Activated effector memory CD4-positive, alpha-beta T cell treated with anti-CD3 and anti-CD28 coated beads, Interleukin-2, amount 50 U/mL, for 16 hours (primary cell): ENCODE measurements at regions not wholly inside any gene's neighbourhood (a gene's known extent, or its start where the extent isn't known, plus 50 kb on each side); places are given as distances from the start of the nearest gene placed in this dataset.

Experiments
- DNase-seq: peaks from one replicate; pipeline ENCODE4 v3.0.0-alpha.2; 2020

DNA sequence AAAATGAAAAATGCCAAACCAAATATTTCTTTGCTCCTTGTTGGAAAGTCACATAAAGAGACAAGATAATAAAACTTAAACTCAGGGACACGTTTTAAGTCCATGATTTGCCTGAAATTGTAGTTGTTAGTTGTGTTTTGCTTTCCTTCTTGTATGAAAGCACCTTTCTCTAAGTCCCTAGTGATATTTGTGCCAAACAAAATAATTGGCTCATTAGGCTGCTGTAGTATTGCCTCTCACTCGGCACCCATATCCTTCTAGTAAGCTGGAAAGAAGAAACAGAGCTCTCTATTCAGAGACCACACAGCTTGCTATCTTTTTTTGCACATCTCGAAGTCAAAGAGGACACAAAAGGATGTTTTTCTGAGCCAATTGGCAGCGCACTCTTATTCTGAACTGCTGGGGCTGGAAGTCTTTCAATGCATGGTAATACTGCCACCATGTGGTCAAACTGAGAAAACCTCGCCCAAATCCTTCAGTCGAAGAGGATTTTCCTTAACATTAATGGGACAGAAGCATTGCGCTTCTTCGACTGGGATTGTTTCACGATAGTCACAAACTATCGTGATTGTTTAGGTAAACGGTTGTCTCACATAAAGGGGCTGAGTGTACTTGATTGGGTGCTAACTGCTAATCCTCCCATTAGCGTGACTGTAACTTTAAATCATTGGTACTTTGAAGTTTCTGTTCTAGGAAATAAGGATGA, 571.9 kb upstream of the LCORL start:
- DNase-seq: peak; percentile 73

DNA sequence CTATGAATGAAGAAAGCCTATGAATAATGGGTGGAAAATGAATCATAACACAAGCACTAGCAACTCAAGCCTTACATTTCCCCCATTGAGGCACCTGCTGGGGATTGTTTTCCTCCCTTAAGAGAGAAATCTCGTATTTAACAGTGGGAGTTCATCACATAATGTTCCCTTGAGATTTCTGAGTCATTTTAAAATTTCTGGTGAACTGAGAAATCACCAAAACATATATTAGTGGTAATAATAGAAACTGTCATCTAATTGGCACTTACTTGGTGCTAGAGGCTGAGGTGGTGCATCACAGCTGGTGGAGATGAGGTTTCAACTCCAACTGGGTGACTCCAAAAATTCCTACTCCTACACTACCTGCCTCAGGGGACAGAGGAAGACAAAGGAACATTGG, 561.3 kb upstream of the LCORL start:
- DNase-seq: no peak

DNA sequence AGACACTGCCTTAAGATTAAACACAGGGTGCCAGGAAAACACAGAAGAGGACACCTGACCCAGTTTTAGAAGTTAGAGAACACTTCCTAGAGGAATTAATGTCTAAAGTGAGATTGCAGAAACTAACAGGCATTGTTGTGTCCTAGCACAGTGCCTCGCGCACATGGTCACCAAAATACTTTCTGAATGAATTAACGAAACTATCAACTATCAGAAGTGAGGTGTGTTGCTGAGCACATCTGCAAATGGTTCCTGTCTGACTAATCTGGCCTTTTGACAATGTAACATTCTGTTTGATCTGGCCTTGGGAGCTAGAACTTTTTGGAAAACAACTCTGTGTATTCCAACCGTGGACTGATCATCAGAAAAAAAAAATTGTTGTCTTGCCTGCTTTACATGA, 556.8 kb upstream of the LCORL start:
- DNase-seq: no peak

DNA sequence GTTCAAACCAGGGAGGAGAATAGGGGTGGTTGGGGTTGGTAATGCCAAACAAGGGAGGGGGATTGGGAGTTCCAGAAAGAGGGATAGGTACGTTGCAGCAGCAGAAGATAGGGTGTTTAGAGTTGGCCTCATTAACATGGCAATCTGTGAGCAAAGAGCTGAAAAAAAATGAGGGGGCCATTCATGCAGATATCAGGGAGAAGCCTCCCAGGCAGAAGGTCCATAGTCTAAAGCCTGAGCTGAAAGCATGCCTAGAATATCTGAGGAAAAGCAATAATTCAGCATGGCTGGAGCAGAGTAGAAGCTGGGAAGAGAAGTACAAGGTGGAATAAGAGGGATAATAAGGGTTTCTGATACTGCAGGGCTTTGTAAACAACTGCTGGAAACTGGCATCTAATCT, 550.9 kb upstream of the LCORL start:
- DNase-seq: no peak

DNA sequence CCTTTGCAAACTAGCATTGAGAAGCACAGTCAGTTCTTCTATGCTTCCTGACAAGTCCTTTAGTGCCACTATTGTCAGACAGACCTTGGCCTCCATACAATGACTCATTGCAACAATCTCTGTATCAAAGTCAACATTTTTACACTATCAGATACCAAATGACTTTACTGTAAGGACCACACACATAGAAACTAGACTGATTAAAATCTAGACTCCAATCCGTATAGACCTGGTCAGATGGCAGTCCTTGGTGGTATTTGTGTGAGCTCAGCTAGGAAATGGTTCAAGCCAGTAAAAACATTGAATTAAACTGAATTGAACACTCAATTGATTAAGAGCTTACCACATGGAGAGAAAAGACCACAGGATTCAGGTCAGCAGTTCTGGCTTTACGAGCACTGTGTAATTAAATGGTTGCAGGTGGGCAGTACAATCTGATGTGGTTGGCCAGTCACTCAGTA, 549.8 kb upstream of the LCORL start:
- DNase-seq: no peak

DNA sequence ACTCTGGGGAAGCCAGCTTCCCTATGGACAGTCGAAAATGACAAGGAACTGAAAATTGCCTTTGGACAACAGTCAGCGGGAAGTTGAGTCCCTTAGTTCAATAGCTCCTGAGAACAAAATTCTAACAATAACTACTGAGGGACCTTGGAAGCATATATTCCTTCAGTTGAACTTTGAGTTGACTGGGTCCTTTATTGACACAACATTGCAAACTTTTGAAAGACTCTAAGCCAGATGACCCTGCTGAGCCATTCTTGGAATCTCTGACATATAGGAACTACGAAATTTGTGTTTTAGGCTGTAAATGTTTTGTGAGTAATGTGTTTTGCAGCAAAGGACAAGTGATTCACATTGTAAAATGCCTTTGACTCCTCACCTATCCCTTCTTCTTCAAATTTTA, 548.8 kb upstream of the LCORL start:
- DNase-seq: no peak

DNA sequence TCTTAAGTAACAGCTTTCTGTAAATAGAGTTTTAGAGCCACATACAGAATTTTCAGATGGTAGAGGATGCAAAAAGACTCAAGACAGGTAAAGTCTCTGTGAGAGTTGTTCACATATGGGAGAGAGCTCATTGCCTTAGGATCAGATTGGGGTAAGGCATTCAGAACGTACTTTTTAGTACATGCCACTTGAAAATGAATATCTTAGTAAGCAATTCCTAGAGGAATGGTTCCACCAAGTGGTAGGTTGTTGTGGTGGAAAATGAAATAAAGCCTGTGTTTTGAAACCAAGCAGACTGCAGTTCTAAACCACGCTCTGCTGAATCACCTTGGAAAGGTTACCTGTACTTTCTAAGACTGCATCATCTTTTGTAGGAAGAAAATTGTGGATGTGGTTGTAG, 547.0 kb upstream of the LCORL start:
- DNase-seq: no peak

DNA sequence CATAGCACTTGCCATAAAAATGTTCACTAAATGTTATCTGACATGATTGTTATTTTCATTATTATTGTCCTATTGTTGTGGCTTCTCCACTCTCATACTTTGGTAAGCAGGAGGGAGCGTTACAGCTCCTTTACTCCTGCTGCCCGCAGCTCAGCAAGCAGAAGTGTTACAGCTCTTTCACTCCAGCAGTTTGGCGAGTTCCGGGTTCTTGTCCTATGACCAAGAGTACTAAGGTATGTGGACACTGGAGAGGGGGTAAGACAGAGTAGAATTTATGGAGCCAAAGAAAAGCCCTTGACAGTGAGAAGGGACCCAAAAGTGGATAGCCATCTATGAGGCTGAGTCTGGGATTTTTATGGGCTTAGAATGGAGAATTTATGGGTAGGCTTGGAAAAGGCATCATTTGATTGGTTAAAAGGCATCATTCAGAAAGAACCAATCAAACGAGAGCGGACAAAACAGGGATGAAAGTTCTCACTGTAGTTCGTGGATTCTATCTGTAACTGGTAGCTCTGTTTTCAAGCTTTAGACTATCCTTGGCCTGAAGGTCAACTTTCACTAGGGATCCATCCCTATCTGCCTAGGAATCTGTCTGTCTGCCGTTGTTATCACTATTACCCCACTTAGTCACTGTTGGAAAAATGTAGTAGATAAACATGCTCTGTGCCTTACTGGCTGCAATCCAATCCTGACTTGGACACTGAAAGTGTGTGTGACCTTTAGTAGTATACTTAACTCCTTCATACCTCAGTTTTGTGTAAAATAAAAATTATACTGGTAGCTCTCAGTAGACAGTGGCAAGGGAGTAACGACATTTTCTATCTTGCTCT, 545.6 kb upstream of the LCORL start:
- no peak for DNase-seq

DNA sequence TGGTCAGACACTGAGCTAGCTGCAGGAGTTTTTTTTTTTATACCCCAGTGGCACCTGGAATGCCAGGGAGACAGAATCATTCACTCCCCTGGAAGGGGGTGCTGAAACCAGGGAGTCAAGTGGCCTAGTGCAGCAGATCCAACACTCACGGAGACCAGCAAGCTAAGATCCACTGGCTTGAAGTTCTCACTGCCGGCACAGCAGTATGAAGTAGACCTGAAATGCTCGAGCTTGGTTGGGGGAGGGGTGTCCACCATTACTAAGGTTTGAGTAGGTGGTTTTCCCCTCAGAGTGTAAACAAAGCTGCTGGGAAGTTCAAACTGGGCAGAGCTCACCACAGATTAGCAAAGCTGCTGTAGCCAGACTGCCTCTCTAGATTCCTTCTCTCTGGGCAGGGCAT, 537.9 kb upstream of the LCORL start:
- DNase-seq: no peak

DNA sequence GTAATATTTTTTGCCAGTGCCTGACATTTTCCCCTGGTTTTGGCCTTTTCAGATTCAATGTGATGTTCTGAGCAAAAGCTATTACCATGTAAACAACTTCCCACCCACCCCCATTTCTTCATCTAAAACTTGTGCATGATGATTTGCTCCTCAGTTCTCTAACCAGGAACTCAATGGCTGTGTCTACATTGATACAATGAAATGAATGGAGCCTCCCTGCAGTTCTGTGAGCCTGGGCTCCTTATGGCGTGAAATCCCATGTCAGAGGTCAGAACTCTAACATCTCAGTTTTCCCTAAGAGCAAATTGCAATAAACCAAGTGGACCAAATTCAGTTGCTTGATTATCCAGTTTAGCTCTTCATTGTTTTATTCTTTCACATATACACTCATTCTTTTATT, 534.8 kb upstream of the LCORL start:
- DNase-seq: no peak

DNA sequence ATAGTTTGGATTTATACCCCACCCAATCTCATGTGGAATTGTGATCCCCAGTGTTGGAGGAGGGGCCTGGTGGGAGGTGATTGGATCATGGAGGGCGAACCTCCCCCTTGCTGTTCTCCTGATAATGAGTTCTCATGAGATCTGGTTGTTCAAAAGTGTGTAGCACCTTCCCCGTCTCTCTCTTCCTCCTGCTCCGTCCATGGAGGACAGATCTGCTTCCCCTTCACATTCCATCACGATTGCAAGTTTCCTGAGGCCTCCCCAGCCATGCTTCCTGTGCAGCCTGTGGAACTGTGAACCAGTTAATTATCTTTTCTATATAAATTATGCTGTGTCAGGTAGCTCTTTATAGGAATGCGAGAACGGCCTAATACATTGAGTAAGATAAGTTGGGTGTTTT, 518.8 kb upstream of the LCORL start:
- no peak for DNase-seq

DNA sequence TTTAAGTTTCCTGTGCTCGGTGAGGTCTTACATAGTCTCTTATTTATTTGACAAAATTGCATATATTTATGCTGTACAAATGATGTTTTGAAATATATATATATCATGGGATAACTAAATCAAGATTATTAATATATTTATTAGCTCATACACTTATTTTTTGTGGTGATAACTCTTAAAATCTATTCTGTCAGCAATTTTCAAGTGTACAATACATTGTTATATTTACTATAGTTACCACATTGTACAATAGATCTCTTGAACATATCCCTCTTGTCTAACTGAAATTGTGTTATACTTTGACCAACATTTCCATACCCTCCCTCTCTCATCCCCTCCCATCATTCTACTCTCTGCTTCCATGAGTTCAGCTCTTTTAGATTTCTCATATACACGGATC, 516.6 kb upstream of the LCORL start:
- DNase-seq: no peak

DNA sequence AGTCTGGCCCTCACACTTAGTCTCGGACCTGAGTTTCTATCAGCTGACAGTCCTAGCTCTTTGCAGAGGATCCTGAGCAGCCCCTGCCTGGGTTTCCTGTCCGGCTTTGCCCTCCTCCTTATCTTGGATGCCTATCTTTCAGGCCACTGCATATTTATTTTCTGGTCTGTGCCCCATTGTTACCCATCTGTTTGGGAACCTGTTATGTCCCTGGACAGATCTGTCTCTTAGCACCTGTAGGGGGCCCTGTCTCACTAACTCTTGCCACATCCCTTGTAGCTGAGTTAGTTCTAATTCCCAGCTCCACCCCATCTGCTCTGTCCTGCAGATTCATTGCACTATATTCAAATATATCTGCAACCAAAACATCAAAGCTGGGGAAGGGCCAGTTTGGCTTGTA, 514.9 kb upstream of the LCORL start:
- DNase-seq: no peak

DNA sequence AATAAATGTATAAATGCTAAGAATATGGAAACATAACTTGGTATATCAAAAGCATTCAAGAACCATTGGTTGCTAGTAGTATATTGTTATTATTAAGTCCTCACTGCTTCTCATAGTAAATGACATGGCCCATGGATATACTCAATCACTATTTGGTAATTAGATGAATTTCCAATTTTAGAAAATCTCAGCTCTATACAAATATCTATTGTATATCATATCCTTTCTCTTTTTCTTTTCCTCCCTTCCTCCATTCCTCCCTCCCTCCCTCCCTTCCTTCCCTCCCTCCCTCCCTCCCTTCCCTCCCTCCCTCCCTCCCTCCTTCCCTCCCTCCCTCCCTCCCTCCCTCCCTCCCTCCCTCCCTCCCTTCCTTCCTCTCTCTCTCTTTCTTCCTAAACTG, 514.4 kb upstream of the LCORL start:
- no peak for DNase-seq

DNA sequence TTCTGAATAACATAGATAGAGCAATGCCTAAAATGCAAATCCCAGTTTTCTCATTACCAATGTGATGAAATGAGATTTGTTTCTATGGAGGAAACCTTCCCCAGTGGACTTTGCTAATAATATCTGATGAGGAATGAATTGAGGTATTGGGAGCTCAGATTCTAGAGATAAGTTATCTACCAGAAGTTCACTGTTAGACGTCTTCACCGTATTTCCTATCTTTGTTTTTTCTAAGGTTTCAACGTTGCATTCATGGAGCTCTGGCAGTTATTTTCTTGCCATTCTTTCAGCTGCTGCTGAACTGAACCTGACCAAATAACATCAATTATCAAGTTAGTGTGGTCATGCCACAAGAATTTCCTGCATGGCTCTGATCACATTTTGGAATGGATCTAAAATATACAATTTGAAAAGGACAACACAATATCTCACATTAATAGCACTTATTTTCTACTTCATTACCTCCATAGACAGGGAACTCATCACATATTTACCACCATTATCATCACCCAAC, 511.8 kb upstream of the LCORL start:
- DNase-seq: no peak

DNA sequence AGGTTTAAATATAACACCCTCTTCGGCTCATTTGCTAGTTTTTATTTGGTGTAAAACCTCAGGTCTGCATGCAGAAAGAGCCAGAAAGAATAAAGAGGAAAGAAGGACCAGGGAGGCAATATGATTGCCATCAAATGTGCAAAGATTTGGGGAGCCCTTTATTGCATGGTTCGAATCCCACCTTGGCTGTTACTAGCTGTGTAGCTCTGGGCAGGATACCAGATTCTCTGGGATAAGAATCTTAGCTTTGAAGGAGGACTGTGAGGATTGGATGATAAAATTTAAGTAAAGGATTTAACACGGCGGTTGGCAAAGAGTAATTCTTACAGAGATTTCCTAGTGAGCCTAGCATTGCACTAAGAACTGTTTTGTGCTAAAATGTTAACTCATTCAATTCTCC, 510.2 kb upstream of the LCORL start:
- no peak for DNase-seq

DNA sequence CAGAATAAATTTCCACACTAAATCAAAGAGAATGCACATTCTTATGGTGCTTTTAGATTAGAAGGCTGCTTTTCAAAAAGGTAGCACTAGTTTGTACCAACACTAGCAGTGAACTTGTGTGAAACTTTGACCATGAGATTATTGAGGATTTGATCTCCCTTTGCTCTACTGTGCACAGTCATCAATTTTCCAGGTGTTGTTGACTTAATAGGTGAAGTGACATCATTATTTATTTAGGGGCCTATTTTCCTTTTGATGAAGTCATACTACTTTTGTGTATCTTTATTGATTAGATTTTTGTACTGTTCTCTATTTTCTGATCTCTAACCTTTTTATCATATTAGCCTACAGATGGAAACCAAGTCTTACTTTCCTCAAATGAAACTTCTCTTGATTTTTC, 507.9 kb upstream of the LCORL start:
- no peak for DNase-seq

DNA sequence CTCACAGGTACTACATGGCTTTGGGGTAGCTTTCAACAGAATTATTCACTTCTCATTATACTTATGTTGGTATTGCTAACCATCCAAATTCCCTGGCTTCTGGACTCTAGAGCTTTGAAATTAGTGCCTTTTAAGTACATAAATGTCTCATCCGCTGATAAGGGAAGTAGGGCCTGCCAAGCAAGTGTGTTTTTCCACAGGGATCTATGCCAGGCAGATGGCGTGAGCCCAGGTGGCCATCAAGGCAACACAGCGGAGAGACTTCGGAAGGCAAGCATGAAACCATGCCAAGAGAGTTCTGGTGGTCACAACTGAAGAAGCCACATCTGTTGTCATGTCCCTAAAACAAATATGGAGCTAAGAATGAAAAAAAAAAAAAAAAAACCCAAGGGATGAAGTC, 503.1 kb upstream of the LCORL start:
- no peak for DNase-seq

DNA sequence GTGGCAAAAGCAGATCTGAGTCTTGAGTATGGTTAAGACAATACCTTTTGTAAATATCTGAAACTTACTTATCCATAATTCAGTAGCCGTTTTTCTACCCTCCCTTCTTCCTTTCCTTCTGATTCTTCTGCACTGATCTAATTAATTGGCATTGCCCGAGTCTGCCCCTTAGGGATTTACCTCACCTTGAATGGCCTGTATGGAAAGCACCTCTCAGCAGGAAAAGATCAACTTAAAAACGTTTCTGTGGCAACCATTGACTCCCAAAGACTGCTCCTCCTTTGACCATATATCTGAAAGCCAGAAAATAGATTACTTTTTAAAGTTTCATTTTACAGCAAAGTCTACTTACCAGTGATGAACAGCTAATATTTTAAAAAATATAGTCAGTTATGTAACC, 496.5 kb upstream of the LCORL start:
- no peak for DNase-seq

DNA sequence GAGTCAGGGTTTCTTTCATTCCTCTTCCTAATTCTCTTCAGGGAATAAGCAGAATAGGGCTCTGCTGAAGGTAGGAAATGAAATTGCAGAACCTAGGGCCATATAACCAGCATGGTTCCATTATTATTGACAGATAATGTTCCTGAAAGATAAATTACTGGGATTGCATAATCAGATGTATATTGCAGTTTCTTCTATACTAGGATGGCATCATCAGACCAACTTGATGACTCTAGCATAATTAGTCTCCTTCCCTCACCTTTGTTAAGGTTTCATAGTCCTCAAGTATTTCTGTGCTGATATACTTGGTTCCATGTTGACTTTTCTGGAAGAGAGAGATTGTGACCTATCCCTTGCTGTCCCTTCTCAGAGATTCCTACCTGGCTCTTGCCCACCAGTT, 492.3 kb upstream of the LCORL start:
- DNase-seq: no peak

DNA sequence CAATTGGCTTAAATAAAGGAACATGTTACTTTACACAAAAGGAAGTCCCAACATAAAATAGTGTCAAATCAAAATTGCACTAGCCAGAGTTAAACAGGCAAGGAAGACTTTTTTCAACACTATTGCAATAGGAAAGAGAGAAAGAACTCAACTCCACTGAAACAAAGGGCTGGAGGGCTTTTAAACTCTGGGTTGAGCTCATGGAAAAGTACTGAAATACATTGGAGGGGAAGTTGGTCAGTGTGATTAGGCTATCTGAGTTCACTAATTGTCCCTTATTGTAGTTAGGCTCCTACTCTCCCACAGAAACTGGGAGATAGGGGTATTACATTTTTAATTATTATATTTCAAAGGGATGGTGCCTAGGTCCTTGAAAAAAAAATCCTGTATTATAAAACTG, 491.2 kb upstream of the LCORL start:
- DNase-seq: no peak

DNA sequence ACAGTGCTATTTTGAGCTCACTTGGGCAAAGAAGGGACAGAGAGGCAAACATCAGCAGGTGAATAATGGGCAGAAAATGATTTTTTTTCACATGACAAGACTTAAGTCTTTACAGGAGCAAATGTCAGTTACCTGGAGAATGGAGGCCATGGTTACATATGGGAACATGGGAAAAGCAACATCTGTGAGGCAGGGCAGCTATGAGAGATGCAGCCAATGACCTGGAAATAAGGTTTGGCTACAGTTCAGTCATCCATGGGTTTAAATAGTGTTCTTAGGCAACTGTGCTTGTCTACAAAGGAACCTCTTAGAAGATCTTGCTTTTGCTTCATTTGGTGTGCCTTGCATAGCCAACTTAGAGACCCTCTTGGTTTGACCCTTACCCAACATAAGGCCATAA, 490.2 kb upstream of the LCORL start:
- DNase-seq: no peak

DNA sequence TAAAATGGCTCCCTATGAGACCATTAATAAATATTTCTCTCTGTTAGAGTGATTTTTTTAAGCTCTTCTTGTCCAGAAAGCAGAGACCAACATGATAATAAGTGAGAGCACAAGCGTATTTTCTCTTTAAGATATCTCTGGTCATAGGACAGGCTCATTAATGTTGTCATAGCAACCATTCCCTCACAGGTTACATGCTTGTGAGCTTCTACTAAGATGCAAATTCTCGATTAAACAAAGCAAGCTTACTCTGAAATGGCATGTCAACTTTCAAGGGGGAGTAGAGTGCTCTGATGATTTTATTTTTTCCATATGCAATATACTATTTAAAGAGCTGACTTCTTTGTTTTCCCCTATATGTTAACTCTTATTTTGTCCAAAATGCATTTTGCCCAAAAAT, 487.2 kb upstream of the LCORL start:
- DNase-seq: no peak

DNA sequence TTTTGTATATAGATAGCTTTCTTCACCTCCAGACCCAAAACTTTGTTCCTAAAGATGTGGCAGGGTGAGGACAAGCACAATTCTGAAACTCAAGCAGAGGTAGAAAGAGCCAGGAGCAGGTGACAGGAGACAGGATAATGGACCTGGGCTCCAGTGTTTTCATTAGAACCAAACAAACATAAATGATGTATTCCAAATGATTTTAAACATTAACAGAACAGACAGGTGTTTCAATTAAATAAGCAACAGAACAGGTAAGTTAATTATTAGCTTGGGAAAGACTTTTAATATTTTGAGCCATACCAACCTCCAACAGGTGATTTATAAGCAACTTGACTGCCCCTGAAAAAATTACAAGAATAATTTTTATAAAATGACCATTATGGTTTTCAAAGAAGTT, 459.4 kb upstream of the LCORL start:
- no peak for DNase-seq

DNA sequence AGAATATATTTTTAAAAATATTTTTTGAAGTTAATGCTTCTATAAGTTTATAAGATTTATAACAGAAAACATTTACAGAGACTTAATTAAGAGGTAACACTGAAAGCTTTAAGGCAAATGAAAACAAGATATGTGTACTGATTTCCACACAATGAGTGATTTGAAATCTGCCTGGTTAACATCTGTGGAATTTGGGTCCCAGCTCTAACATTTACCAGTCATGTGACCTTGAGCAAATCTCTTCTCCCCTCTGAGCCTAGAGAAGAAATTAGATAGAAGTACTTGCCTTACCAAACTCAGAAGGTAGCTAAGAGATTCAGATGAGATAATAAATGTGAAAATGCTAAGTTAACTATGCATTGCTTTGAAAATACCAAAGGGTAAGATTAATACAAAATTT, 458.8 kb upstream of the LCORL start:
- DNase-seq: no peak
